GM12892 (cell line): ENCODE measurements at regions not wholly inside any gene's neighbourhood (a gene's known extent, or its start where the extent isn't known, plus 50 kb on each side); places are given as distances from the start of the nearest gene placed in this dataset.
"Not testable (repeated sequence)": the region's sequence is repeated elsewhere in the genome, so short reads cannot be mapped to it uniquely, and the experiment has no call there.

Experiments
- POLR2A ChIP-seq: IDR thresholded peaks from 2 replicates; pipeline ENCODE4 v1.6.1; 2011; ENCODE audit warnings: low read depth, low read length, control low read depth
- POLR2AphosphoS5 ChIP-seq: IDR thresholded peaks from 2 replicates; pipeline ENCODE4 v1.6.1; 2011; ENCODE audit warnings: low read depth, low read length, control low read depth
- TAF1 ChIP-seq: IDR thresholded peaks from 2 replicates; pipeline ENCODE4 v1.6.1; 2011; ENCODE audit warnings: low read depth, mild to moderate bottlenecking, control low read depth, low read length, borderline replicate concordance

GRCh38 chr18:59847491-59847846 lies 52.3 kb upstream of the PMAIP1 start:
- TF ChIP-seq POLR2A, POLR2AphosphoS5, TAF1: not testable (repeated sequence)
